ENCODE measurements at regions not wholly inside any gene's neighbourhood (a gene's known extent, or its start where the extent isn't known, plus 50 kb on each side); places are given as distances from the start of the nearest gene placed in this dataset.

DNA sequence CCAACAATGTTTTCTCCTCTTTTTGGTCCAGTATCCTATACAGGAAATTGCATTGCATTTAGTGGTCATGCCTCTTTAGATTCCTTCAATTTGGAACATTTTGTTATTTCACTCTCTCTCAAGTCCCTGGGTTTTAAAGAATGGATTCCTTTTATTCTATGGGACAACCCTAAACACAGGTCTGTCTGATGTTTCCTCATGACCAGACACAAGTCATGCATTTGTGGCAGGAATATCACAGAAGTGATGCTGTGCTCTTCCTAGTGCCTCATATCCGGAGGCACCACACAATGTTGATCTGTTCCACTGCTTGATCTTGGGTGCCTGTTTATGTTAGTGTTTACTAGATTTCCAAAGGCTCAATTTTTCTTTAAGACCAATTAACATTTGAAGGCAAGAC, 69.7 kb upstream of the H2AZ1 start:
- H3K27me3 ChIP-seq: no peaks in the 10 kb centered on the region
- intact Hi-C loops (cut with DNase I; ENCODE audit: low total_unique reads): no loop called here
- TF ChIP-seq POLR2AphosphoS5 (IDR thresholded peaks at IDR 0.05): no peak
- TF ChIP-seq POLR2A (IDR thresholded peaks at IDR 0.05): no peak
- TF ChIP-seq, protein P1, sequence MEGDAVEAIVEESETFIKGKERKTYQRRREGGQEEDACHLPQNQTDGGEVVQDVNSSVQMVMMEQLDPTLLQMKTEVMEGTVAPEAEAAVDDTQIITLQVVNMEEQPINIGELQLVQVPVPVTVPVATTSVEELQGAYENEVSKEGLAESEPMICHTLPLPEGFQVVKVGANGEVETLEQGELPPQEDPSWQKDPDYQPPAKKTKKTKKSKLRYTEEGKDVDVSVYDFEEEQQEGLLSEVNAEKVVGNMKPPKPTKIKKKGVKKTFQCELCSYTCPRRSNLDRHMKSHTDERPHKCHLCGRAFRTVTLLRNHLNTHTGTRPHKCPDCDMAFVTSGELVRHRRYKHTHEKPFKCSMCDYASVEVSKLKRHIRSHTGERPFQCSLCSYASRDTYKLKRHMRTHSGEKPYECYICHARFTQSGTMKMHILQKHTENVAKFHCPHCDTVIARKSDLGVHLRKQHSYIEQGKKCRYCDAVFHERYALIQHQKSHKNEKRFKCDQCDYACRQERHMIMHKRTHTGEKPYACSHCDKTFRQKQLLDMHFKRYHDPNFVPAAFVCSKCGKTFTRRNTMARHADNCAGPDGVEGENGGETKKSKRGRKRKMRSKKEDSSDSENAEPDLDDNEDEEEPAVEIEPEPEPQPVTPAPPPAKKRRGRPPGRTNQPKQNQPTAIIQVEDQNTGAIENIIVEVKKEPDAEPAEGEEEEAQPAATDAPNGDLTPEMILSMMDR (IDR thresholded peaks at IDR 0.05): no peak
- no peak for TF ChIP-seq EP300 (IDR thresholded peaks at IDR 0.05)
- H3K9me3 ChIP-seq: no peaks in the 10 kb centered on the region
- H3K27ac ChIP-seq: no peak overlapping the region
- WGBS, 5 donors: 77 to 94% (median 94%) methylated on average over 1 of the region's 1 CpG
- H3K4me3 ChIP-seq: no peak overlapping the region
- DNase-seq: no peak
- no peaks in the 10 kb centered on the region for H3K4me1 ChIP-seq
- no peaks in the 10 kb centered on the region for H3K36me3 ChIP-seq

- no peaks in the 10 kb centered on the region for H3K4me1 ChIP-seq
- TF ChIP-seq EP300 (IDR thresholded peaks at IDR 0.05): no peak
- no peak for TF ChIP-seq POLR2AphosphoS5 (IDR thresholded peaks at IDR 0.05)
- TF ChIP-seq POLR2A (IDR thresholded peaks at IDR 0.05): no peak
- TF ChIP-seq, protein P1 (IDR thresholded peaks at IDR 0.05): no peak
- no peaks in the 10 kb centered on the region for H3K36me3 ChIP-seq
- H3K4me3 ChIP-seq: no peak overlapping the region
- intact Hi-C loops (cut with DNase I; ENCODE audit: low total_unique reads): no loop called here
- DNase-seq: no peak
- H3K9me3 ChIP-seq: no peaks in the 10 kb centered on the region
- no peak overlapping the region for H3K27ac ChIP-seq
- 67 to 80% (median 73%) methylated on average over 3 of the region's 3 CpGs for WGBS, 5 donors
- H3K27me3 ChIP-seq: no peaks in the 10 kb centered on the region
These were observed 67.7 kb upstream of the H2AZ1 start for GRCh38 chr4:100017637-100018310.

- H3K27me3 ChIP-seq: no peaks in the 10 kb centered on the region
- no peak overlapping the region for H3K4me3 ChIP-seq
- WGBS, 5 donors: 67 to 83% (median 72%) methylated on average over 3 of the region's 3 CpGs
- H3K27ac ChIP-seq: no peak overlapping the region
- H3K9me3 ChIP-seq: no peaks in the 10 kb centered on the region
- no peak for DNase-seq
- TF ChIP-seq, protein P1 (IDR thresholded peaks at IDR 0.05): no peak
- TF ChIP-seq POLR2A (IDR thresholded peaks at IDR 0.05): no peak
- TF ChIP-seq EP300 (IDR thresholded peaks at IDR 0.05): no peak
- TF ChIP-seq POLR2AphosphoS5 (IDR thresholded peaks at IDR 0.05): no peak
- no peaks in the 10 kb centered on the region for H3K36me3 ChIP-seq
- intact Hi-C loops (cut with DNase I; ENCODE audit: low total_unique reads): no loop called here
- H3K4me1 ChIP-seq: no peaks in the 10 kb centered on the region
These were observed 66.1 kb upstream of the H2AZ1 start for GRCh38 chr4:100016191-100016590.

GRCh38 chr4:100014616-100015015, 64.5 kb upstream of the H2AZ1 start:
- H3K27me3 ChIP-seq: no peaks in the 10 kb centered on the region
- H3K4me1 ChIP-seq: no peaks in the 10 kb centered on the region
- no peak for DNase-seq
- no peak overlapping the region for H3K27ac ChIP-seq
- H3K9me3 ChIP-seq: no peaks in the 10 kb centered on the region
- TF ChIP-seq EP300 (IDR thresholded peaks at IDR 0.05) (no peak), POLR2A (IDR thresholded peaks at IDR 0.05) (no peak), POLR2AphosphoS5 (IDR thresholded peaks at IDR 0.05) (no peak)
- TF ChIP-seq, protein P1 (IDR thresholded peaks at IDR 0.05): no peak
- no peaks in the 10 kb centered on the region for H3K36me3 ChIP-seq
- WGBS, 5 donors: 90 to 96% (median 92%) methylated on average over 3 of the region's 3 CpGs
- intact Hi-C loops (cut with DNase I; ENCODE audit: low total_unique reads): no loop called here
- no peak overlapping the region for H3K4me3 ChIP-seq
